ENCODE measurements at regions not wholly inside any gene's neighbourhood (a gene's known extent, or its start where the extent isn't known, plus 50 kb on each side); places are given as distances from the start of the nearest gene placed in this dataset.

- TF ChIP-seq CTCF (IDR thresholded peaks at IDR 0.05; ENCODE audit: unreplicated experiment) = no peak
- intact Hi-C loops (cut with micrococcal nuclease; ENCODE audit: unreplicated experiment) = no loop called here
- no TSS peak for BruUV-seq (replicated peaks)
- CTCF ChIA-PET = interaction anchor here (0.7 kb wide), 1 partner anchor 245 kb away, joined by 3 read pairs; no protein-coding TSS in a partner anchor
- DNase-seq = no peak
- Mint-ChIP-seq H3K9me3 (ENCODE audit: low read depth, unreplicated experiment) (no peaks in the 10 kb centered on the region), H3K4me3 (ENCODE audit: low read depth, unreplicated experiment) (no peak overlapping the region), H3K27me3 (ENCODE audit: unreplicated experiment) (peaks cover 22% of the 10 kb centered on the region), H3K4me1 (ENCODE audit: low read depth, unreplicated experiment) (peaks cover 7% of the 10 kb centered on the region), H3K27ac (ENCODE audit: unreplicated experiment) (no peak overlapping the region), H3K36me3 (ENCODE audit: insufficient read depth, unreplicated experiment) (no peaks in the 10 kb centered on the region)
These were observed 153.1 kb upstream of the RPS6KA2 start for GRCh38 chr6:166779963-166780683.

GRCh38 chr6:166779381-166779780, 152.3 kb upstream of the RPS6KA2 start:
- BruUV-seq (replicated peaks) = no TSS peak
- Mint-ChIP-seq H3K27ac (ENCODE audit: unreplicated experiment) (no peak overlapping the region), H3K4me3 (ENCODE audit: low read depth, unreplicated experiment) (no peak overlapping the region), H3K36me3 (ENCODE audit: insufficient read depth, unreplicated experiment) (peaks cover 3% of the 10 kb centered on the region), H3K27me3 (ENCODE audit: unreplicated experiment) (peaks cover 23% of the 10 kb centered on the region), H3K9me3 (ENCODE audit: low read depth, unreplicated experiment) (no peaks in the 10 kb centered on the region), H3K4me1 (ENCODE audit: low read depth, unreplicated experiment) (peaks cover 13% of the 10 kb centered on the region)
- intact Hi-C loops (cut with micrococcal nuclease; ENCODE audit: unreplicated experiment) = no loop called here
- no peak for DNase-seq
- TF ChIP-seq CTCF (IDR thresholded peaks at IDR 0.05; ENCODE audit: unreplicated experiment) = no peak
- CTCF ChIA-PET = no interaction called here

GRCh38 chr6:166778776-166779175, 151.7 kb upstream of the RPS6KA2 start:
- BruUV-seq (replicated peaks) = no TSS peak
- CTCF ChIA-PET = no interaction called here
- peaks cover 3% of the 10 kb centered on the region for H3K36me3 Mint-ChIP-seq (ENCODE audit: insufficient read depth, unreplicated experiment)
- H3K9me3 Mint-ChIP-seq (ENCODE audit: low read depth, unreplicated experiment) = no peaks in the 10 kb centered on the region
- intact Hi-C loops (cut with micrococcal nuclease; ENCODE audit: unreplicated experiment) = no loop called here
- no peak overlapping the region for H3K27ac Mint-ChIP-seq (ENCODE audit: unreplicated experiment)
- TF ChIP-seq CTCF (IDR thresholded peaks at IDR 0.05; ENCODE audit: unreplicated experiment) = no peak
- peaks cover 25% of the 10 kb centered on the region for H3K27me3 Mint-ChIP-seq (ENCODE audit: unreplicated experiment)
- no peak overlapping the region for H3K4me3 Mint-ChIP-seq (ENCODE audit: low read depth, unreplicated experiment)
- DNase-seq = no peak
- peaks cover 13% of the 10 kb centered on the region for H3K4me1 Mint-ChIP-seq (ENCODE audit: low read depth, unreplicated experiment)

- H3K27ac Mint-ChIP-seq (ENCODE audit: unreplicated experiment) = no peak overlapping the region
- intact Hi-C loops (cut with micrococcal nuclease; ENCODE audit: unreplicated experiment) = no loop called here
- TF ChIP-seq CTCF (IDR thresholded peaks at IDR 0.05; ENCODE audit: unreplicated experiment) = no peak
- CTCF ChIA-PET = no interaction called here
- BruUV-seq (replicated peaks) = no TSS peak
- H3K4me3 Mint-ChIP-seq (ENCODE audit: low read depth, unreplicated experiment) = no peak overlapping the region
- peaks cover 13% of the 10 kb centered on the region for H3K4me1 Mint-ChIP-seq (ENCODE audit: low read depth, unreplicated experiment)
- DNase-seq = no peak
- no peaks in the 10 kb centered on the region for H3K9me3 Mint-ChIP-seq (ENCODE audit: low read depth, unreplicated experiment)
- H3K27me3 Mint-ChIP-seq (ENCODE audit: unreplicated experiment) = peaks cover 32% of the 10 kb centered on the region
- peaks cover 3% of the 10 kb centered on the region for H3K36me3 Mint-ChIP-seq (ENCODE audit: insufficient read depth, unreplicated experiment)
These were observed 151.0 kb upstream of the RPS6KA2 start for GRCh38 chr6:166778046-166778445.

Measured in Calu3 (cell line).